ENCODE measurements at regions not wholly inside any gene's neighbourhood (a gene's known extent, or its start where the extent isn't known, plus 50 kb on each side); places are given as distances from the start of the nearest gene placed in this dataset.
"Not testable (repeated sequence)": the region's sequence is repeated elsewhere in the genome, so short reads cannot be mapped to it uniquely, and the experiment has no call there.

- DNase-seq (ENCODE audit: low read depth in 3 of 3), result not testable (repeated sequence)
Measured at GRCh38 chrX:134045372-134045771, 60.0 kb upstream of the GPC3 start.

GRCh38 chrX:134067107-134067506, 81.7 kb upstream of the GPC3 start:
- DNase-seq (ENCODE audit: low read depth in 3 of 3), result not testable (repeated sequence)

GRCh38 chrX:134071899-134072298, 86.5 kb upstream of the GPC3 start:
- DNase-seq (ENCODE audit: low read depth in 3 of 3), result not testable (repeated sequence)

- DNase-seq (ENCODE audit: low read depth in 3 of 3), result no peak
Measured at GRCh38 chrX:134073341-134073740, 87.9 kb upstream of the GPC3 start.

- DNase-seq (ENCODE audit: low read depth in 3 of 3), result no peak
Measured at GRCh38 chrX:134074151-134074550, 88.8 kb upstream of the GPC3 start.

GRCh38 chrX:134075894-134076718, 90.7 kb upstream of the GPC3 start:
- DNase-seq (ENCODE audit: low read depth in 3 of 3), result no peak

GRCh38 chrX:134095366-134095765, 110.0 kb upstream of the GPC3 start:
- no peak for DNase-seq (ENCODE audit: low read depth in 3 of 3)

- no peak for DNase-seq (ENCODE audit: low read depth in 3 of 3)
Measured at GRCh38 chrX:134101636-134102035, 116.2 kb upstream of the GPC3 start.

GRCh38 chrX:134115270-134115669, 121.7 kb upstream of the CCDC160 start:
- DNase-seq (ENCODE audit: low read depth in 3 of 3), result no peak

GRCh38 chrX:134137341-134137740, 99.6 kb upstream of the CCDC160 start:
- DNase-seq (ENCODE audit: low read depth in 3 of 3), result no peak

GRCh38 chrX:134139090-134139489, 97.9 kb upstream of the CCDC160 start:
- no peak for DNase-seq (ENCODE audit: low read depth in 3 of 3)

GRCh38 chrX:134144231-134144630, 92.8 kb upstream of the CCDC160 start:
- no peak for DNase-seq (ENCODE audit: low read depth in 3 of 3)

- no peak for DNase-seq (ENCODE audit: low read depth in 3 of 3)
Measured at GRCh38 chrX:134146493-134146892, 90.5 kb upstream of the CCDC160 start.

GRCh38 chrX:134148172-134148692, 88.8 kb upstream of the CCDC160 start:
- DNase-seq (ENCODE audit: low read depth in 3 of 3), result no peak

GRCh38 chrX:134158821-134159512, 78.0 kb upstream of the CCDC160 start:
- no peak for DNase-seq (ENCODE audit: low read depth in 3 of 3)

- no peak for DNase-seq (ENCODE audit: low read depth in 3 of 3)
Measured at GRCh38 chrX:134161162-134161561, 75.8 kb upstream of the CCDC160 start.

- DNase-seq (ENCODE audit: low read depth in 3 of 3), result no peak
Measured at GRCh38 chrX:134162032-134162431, 75.0 kb upstream of the CCDC160 start.

- no peak for DNase-seq (ENCODE audit: low read depth in 3 of 3)
Measured at GRCh38 chrX:134163836-134164235, 73.1 kb upstream of the CCDC160 start.

GRCh38 chrX:134167591-134168203, 69.3 kb upstream of the CCDC160 start:
- no peak for DNase-seq (ENCODE audit: low read depth in 3 of 3)

- no peak for DNase-seq (ENCODE audit: low read depth in 3 of 3)
Measured at GRCh38 chrX:134171661-134172587, 65.1 kb upstream of the CCDC160 start.

- DNase-seq (ENCODE audit: low read depth in 3 of 3), result peak in 2 of 3 experiments; percentile 30 to 34
Measured at GRCh38 chrX:134172588-134173259, 64.3 kb upstream of the CCDC160 start.

All from stimulated activated CD4-positive, alpha-beta T cell treated with anti-CD3 and anti-CD28 coated beads, TNF-alpha, amount 100 ng/mL, for 4 hours (primary cell).